Stimulated activated CD4-positive, alpha-beta T cell treated with anti-CD3 and anti-CD28 coated beads, TNF-alpha, amount 100 ng/mL, for 48 hours (primary cell): ENCODE measurements at regions not wholly inside any gene's neighbourhood (a gene's known extent, or its start where the extent isn't known, plus 50 kb on each side); places are given as distances from the start of the nearest gene placed in this dataset.

Experiments
- DNase-seq, 3 donors: peaks; one replicate each; pipeline ENCODE4 v3.0.0-alpha.2; 2020; ENCODE audit warnings: low read depth in 3 of 3

DNA sequence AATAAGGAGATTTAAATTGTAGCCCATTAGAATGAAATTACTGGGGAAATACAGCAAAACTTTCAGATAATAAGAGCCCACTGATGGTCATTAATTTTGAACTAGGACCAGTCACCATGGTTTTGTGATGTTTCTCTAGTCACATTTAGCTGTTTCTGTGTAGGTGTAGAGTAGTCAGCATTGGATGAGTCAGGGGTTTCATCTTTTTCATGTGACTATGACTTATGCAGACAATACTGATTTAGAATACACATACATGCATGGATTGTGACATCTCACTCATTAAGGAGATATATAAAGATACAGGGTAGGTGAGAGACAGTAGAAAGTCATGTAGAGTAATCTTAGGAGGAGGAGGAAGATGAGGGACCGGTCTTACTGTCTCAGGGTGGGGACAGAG, 1192.7 kb downstream of the KCNT2 start:
- no peak for DNase-seq

DNA sequence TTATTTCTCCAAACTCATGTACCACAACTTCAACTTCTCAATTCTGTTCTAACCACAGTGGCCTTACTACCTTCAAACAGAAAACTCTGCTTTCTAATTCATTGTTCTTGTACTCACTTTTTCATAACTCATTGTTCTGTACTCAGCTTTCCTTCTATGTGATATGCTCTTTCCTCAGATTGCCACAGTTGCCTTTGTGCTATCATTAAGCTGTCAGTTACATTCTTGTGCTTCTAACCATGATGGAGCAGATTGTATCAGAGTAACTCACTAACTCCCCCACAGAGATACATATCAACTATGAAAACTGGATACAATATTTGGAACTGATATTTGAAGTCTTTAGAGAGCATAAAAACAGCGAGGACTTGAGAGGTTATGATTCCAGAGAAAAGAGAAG, 1213.7 kb downstream of the KCNT2 start:
- DNase-seq: no peak

DNA sequence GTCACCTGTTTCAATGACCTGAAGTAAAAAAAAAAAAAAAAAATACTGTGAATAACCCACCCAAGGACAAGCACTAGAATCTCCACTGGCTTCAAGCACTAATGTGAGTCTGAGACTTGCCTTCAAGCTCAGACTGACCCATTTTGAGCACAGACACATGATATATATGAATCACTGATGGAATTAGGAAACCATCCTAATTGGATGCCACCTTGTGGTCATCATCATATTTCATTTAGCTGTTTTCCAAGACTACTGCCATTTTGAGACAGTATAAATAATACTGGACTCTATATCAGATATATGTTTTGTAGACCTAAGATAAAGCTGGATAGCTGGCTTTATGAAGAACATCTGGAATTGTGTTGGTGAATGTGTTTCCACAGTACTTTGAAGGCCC, 1232.0 kb downstream of the KCNT2 start:
- DNase-seq: no peak

DNA sequence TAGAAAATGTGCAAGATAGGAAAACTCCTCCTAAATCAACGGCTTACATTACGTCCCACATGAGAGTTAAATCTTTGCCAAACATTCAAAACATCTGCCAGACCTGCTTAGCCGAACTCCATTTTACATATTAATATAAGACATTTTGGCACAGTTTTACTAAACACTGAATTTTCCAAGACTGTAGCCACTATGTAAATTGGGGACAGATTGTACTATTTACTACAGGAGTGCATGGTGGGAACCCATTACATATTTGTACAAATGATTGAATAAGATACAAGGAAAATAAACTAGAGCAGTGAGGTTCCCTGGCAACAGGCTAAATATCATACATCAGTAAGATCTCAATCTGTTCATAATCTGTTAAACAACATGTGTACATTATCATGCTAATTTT, 1234.4 kb downstream of the KCNT2 start:
- DNase-seq: no peak

DNA sequence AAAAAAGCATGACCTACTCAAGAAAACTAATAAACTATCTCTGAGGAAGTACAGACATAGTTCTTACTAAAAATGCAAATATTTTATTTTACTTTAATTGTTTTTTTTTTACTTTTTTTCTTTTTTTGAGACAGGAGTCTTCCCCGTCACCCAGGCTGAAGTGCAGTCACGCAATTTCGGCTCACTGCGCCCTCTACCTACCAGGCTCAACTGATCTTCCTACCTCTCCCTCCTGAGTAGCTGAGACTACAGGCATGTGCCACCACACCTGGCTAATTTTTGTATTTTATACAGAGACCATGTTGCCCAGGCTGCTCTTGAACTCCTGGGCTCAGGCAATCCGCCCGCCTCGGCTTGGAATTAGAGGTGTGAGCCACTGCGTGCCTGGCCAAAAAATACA, 1263.1 kb downstream of the KCNT2 start:
- no peak for DNase-seq

DNA sequence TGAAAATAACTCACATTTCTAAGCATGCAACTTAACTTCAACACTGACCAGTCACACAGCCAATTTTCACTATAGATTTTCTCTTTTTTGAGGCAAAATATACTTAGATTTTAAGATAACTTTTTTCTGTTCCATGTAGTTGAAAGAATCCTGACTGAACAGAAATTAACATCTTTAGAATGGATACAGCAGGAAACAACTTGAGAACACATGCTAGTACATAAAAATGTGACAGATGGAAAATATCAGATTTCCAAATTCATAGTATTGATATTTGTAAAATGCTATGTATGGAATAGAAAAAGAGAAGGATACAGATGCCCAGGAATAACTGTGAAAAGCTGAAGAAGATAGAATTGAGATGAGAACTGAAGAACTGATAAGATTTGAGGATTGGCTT, 1270.6 kb downstream of the KCNT2 start:
- DNase-seq: no peak

DNA sequence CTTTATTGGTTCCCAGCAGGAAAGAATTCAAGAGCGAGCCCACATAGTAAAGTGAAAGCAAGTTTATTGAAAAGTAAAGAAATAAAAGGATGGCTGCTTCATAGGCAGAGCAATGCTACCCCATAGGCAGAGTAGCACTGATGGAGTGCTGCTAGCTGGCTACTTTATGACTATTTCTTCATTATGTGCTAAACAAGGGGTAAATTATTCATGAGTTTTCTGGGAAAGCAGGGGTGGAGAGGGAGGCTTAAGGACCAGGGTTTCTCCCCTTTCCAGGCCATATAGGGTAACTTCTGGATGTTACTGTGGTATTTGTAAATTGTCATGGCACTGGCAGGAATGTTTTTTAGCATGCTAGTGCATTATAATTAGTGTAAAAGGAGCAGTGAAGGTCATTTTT, 1271.4 kb downstream of the KCNT2 start:
- no peak for DNase-seq

DNA sequence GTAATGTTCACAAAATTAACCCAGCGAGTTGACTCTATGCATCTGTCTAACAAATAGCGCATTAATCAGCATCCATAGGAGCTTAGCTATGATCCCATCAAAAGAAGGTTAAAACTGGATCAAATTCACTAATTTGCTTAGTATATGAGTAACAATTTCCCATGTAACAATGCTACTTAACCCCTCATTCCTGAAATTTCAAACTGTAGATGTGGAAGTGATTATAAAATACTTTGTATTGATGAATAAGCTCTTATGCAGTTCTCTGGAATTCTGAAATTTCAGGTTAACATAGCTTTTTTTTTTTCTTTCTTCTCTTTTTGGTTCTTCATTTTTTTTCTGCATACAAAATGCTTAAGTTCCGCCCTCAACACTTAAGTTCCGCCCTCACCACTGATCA, 1272.7 kb downstream of the KCNT2 start:
- DNase-seq: no peak

DNA sequence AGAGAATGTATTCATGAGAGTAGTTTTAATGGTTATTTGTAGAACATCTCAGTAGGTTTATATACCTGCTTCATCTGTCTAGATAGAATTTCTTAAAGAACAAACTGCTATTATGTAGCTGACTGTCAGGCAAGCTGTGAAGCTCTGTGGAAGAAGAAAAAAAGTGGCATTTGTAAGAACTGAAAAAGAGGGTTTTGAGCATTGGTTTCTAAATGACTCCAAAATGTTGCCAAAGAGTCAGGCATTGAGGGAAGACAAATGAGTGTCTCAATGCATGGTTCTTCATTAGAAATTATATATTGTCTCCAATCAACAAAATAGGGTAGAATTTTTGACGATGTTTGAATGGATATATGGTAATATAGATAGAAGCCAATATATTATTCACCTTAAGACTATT, 1276.1 kb downstream of the KCNT2 start:
- DNase-seq: no peak

DNA sequence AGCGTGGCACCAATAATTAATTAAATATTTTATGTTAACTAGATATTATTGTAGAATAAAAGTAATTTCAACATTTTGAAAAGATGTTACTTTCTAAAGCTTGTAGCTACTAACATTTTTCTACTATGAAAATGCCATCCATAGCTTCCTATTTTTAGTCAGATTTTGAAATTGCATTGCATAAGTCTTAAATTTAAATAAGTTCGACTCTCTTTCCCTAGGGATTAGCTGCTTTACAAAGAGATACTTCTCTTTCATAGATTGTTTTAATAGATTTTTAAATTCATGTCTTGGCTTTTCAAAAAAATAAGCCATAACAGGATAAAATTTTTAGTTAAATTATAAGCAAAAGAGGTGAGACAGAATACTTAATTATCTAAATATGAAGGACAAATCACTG, 1279.6 kb downstream of the KCNT2 start:
- no peak for DNase-seq

DNA sequence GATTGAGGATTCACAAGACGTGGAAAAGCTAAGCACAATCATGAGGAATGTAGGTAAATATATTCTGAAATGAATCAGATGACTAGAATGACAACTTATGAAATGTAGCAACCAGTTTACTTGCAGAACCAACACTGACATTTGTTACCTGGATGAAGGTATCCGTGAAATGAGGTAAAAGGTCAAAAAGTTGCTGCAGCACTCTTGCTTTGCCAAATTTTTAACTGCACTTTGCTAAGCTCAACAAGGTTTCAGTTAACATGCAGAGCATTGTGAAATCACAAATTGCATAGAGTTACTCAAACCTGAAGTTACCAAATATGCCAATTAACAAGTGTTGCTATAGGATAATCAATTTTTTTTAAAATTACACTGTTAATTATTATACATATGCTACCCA, 1280.1 kb downstream of the KCNT2 start:
- DNase-seq: no peak

DNA sequence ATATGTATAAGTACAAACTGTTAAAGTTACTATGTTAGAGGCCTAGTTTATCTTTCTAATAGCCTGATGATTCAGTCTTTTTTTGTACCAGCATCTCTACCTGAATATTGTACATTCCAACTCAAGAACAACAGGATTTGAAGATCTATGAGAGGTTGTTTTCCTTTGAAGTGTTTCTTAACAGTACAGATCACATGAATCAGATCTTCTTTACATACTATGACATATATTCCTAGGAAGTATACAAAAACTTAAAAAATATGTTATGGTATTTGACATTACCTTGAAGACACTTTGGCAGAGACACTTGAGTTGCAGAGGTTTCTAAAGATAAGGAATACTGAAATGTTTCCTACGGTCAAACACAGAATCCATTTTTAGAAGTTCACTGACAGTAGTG, 1280.9 kb downstream of the KCNT2 start:
- no peak for DNase-seq

DNA sequence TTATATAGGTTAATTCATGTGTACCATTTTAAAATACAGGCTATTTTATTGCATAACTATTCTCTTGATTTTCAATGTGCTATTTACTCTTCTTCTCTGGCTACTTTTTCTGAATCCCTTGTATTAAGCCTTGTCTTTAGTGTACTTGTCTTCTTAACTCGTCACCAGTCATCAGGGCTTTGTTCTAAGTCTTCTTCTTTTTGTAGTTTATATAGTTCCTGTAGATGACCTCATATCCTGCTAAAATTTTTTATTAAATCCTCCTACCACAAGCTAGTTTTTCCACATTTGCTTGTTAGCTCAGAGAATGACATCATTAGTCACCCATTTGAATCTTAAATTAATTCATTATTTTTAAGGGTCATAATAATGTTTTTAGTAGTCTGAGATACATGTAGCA, 1281.9 kb downstream of the KCNT2 start:
- no peak for DNase-seq

DNA sequence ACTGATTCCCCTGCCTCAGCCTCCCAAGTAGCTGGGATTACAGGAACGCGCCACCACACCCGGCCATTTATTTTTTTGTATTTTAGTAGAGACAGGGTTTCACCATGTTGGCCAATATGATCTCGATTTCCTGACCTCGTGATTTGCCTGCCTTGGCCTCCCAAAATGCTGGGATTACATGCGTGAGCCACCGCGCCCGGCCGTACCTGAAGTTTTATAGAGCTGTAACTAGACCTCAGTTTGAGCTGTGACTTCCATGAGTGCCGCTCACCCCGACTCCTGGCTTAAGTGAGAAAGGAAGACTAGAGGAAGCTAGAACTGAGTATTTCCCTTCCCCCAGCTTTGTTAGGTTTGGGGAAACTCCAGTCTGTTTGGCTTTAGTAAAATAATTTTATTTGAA, 1283.1 kb downstream of the KCNT2 start:
- DNase-seq: no peak

DNA sequence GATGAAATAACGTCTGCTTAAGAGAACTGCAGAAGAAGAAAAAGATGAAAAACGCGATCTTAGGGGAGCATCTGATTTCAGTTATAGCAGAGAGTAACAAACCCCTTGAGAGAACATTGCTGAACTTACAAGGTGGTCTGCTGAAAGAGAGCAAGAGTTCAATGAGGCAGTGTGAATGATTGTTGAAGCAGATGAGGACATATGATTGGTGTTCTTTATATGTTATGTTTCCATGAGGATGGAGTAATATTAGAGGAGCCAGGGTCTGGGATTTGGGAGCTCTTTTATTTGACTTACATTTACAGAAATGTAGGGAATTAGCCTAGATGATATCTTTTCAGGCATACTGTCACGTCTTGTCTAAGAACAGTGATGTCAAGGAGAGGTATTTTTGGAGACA, 1302.0 kb downstream of the KCNT2 start:
- no peak for DNase-seq

DNA sequence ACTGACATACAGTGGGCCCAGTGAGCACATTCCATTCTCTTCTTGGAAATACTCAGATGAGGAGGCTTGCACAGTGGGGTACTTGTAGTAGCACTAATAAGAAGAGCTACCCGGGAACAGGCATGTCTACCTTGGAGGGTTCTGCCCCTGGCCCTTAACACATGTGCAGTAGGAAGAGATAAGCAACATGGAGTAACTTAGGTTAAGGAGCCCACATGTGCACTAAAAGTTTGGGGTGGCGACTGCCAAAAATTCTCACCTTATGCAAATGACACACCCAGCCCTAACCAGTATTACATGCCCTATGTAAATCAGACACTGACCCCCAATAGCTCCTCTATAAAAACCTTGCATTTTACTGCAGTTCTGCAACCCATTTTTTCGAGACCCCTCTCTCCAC, 1313.3 kb downstream of the KCNT2 start:
- DNase-seq: no peak

DNA sequence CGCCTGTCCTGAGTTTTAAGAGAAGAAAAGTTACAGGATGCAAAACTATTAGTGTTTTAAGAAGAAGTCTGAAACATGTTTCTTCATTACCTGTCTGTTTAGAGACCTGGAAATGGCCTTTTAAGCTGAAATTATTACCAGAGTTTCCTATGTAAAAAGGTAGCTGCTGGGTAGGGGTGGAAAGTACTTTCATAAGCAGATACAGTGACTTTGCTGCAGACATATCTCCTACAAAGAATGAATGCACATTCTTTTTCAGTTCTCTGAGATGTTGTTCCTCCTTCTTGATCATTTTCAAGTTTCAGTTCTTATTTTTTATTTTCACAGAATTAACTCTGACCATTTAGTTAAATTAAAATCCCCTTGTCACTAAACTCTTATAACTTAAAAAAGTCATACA, 1329.6 kb downstream of the KCNT2 start:
- no peak for DNase-seq

DNA sequence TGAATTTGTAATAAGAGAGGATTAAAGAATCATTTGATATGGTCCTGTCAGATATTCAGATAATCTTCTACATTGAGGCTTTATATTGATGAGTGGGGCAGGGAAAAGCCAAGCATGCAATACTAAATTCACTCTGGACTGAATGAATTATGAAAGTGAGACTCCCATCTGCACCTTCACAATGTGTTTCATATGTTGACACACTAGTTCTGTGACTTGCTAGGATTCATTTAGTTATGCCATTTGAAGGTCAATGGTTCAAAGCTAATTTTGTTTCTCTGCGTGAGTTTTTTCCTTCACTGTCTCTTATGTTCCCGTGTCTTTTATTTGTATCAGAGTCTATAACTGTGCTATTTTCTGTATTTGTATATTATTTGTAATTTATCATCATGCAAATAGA, 1332.5 kb downstream of the KCNT2 start:
- no peak for DNase-seq

DNA sequence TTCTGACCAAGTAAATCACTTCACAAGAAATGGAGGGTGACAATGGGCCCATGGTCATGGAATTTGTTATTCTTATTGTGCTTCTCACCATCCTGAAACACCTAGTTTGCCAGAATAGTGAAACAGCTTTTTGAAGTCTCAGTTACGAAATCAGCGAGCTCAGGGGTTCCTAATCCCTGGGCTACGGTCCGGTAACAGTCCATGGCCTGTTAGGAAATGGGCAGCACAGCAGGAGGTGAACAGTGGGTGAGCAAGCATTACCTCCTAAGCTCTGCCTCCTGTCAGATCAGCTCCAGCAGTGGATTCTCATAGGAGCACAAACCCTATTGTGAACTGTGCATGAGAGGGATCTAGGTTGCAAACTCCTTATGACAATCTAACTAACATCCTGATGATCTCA, 1356.3 kb downstream of the KCNT2 start:
- no peak for DNase-seq

DNA sequence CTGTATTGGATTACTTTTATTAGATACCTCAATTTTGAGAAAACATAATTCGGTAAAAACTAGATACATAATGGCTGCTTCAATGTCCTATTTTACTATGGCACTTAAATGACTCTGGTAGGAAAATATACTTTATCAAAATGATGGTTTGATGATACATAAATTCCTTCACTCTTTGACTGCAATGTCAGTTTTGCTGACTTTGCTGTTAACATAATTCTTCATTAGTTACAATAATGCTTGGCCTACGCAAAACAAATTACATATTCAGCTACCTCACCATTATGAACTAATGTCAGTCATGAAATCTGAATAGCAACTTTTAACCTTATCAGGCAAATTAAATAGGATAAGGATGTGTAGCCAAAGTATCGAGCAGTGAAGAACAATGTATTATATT, 1364.7 kb downstream of the KCNT2 start:
- no peak for DNase-seq

DNA sequence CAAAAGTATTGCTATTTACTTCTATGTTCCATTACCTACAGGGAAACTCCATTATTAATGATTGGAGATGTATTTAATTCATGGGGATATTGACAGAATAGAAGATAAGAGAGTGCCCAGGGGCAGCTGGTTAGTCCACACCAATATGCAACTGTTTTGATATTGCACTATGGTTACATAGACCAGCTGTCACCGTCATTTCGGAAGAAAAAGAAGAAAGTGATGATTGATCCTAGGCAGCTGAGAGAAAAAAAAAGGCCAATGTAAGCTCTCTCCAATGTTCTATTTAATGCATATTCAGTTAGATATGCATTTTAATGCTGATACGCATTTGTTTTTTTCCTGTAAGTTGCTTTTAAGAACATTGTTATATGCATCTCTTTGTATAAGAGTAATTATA, 1367.2 kb downstream of the KCNT2 start:
- no peak for DNase-seq

DNA sequence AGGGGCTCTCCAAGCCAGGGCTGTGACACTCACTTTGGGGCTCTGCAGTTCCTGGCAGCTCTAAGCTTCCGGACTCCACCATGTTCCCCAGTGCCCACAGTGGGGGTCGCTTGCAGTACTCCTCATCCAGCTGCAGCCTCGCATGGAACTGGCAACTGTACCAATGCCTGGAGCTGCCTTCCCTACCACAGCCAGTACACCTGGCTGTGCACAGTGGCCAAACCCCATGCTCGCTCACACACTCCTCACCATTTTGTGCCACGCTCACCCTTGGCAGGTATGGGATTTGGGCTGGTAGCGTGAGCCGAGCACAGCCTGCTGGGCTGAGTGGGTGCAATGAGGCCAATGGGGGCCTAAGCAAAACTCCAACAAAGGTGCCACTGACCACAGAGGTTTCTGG, 1369.9 kb downstream of the KCNT2 start:
- no peak for DNase-seq

DNA sequence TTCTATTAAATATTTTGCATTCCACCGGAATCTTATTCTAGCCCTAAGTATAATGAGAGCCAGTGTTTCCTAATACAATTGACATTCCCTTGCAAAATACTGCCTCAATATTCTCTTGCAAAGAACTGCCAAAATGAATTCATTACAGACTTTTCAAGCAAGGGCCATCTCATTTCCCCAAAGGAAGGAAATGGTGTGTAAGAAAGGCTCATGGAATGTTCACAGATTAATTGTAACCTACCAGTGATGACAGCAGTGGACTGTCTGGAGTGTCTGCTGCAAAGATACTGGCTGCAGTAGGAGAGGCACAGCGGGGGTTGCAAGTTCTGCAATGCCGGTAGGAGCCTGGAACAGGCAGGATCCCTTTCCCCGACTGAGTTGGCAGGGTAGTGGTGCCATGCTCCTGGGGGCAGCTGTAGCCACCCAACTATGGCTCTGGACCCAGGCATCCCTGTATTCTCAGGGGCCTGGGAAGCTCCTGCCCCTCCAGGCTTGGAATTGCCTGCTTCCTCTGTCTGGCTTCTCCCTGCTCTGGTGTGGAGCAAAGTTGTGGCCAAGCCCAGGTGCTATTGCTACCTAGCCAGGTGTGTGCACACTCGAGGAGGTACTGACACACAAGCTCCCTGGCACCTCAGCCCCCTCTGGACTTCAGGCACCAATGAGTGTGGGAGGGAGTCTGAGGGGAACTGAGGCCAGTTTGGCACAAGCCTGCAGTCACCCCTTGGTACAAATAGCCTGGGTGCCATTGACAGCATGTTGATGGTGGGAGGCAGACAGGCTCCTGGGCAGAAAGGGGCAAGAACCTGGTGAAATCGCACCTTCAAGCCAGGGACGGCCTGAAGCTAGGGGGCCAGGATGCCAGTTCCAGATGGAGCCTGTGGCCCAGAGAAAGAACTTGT, 1371.0 kb downstream of the KCNT2 start:
- DNase-seq: no peak
